HEK293 (cell line): ENCODE measurements at regions not wholly inside any gene's neighbourhood (a gene's known extent, or its start where the extent isn't known, plus 50 kb on each side); places are given as distances from the start of the nearest gene placed in this dataset.

Source experiments
- CTCF ChIA-PET: fragments of 350-600 bp; formaldehyde crosslinking; extraction: SDS; loops from one replicate; lab custom pipeline; 2021; ENCODE audit warnings: antibody characterized with exemption; lab: Yijun Ruan, JAX
- POLR2A ChIA-PET: fragments of 300-600 bp; formaldehyde crosslinking; extraction: SDS; loops from one replicate; lab custom pipeline; 2020; ENCODE audit warnings: antibody characterized with exemption, inconsistent platforms; lab: Yijun Ruan, JAX
- H3K27ac ChIP-seq: fragments of 200-500 bp; sonication (Bioruptor generic); 2 replicates; pipeline ENCODE4 v1.5.1; 2014; ENCODE audit warnings: low read depth, low read length, control low read depth, inconsistent platforms; ENCODE audit errors: extremely low read depth
- H3K36me3 ChIP-seq, 2 experiments: fragments of 200-500 bp in 1 of 2; sonication (Bioruptor generic) in 1 of 2; 1 replicate in 1 of 2; 2 replicates in 1 of 2; pipeline ENCODE4 v1.5.1; 2014 to 2017; ENCODE audit warnings: inconsistent platforms in 2 of 2, low read length in 2 of 2; ENCODE audit not compliant: control insufficient read depth in 2 of 2, insufficient read depth in 1 of 2
- H3K4me1 ChIP-seq: fragments of 200-500 bp; sonication (Bioruptor generic); 2 replicates; pipeline ENCODE4 v1.5.1; 2014; ENCODE audit warnings: mild to moderate bottlenecking, low read length, inconsistent platforms; ENCODE audit not compliant: control insufficient read depth, insufficient read depth
- H3K4me3 ChIP-seq: 2 replicates; pipeline ENCODE4 v1.5.1; 2011; ENCODE audit warnings: low read depth, mild to moderate bottlenecking, control low read depth, low read length, moderate library complexity
- H3K9me3 ChIP-seq: fragments of 200-500 bp; sonication (Bioruptor generic); 2 replicates; pipeline ENCODE4 v1.5.1; 2014; ENCODE audit warnings: low read depth, low read length, inconsistent platforms; ENCODE audit not compliant: control insufficient read depth, insufficient read depth
- BCL11B ChIP-seq: fragments of 450-650 bp; formaldehyde crosslinking; IDR thresholded peaks from 2 replicates; pipeline ENCODE4 v1.5.1; 2016; ENCODE audit warnings: low read depth, missing biosample characterization, missing genetic modification characterization
- CTCF ChIP-seq: fragments of 450-650 bp; formaldehyde crosslinking; IDR thresholded peaks from 2 replicates; pipeline ENCODE4 v1.5.1; 2016; ENCODE audit warnings: missing biosample characterization, missing genetic modification characterization
- FEZF1 ChIP-seq: fragments of 450-650 bp; formaldehyde crosslinking; IDR thresholded peaks from 2 replicates; pipeline ENCODE4 v1.5.1; 2016; ENCODE audit warnings: missing biosample characterization, missing genetic modification characterization
- KLF1 ChIP-seq: fragments of 450-650 bp; formaldehyde crosslinking; IDR thresholded peaks from 2 replicates; pipeline ENCODE4 v1.5.1; 2016; ENCODE audit warnings: missing biosample characterization, missing genetic modification characterization
- PRDM1 ChIP-seq: fragments of 450-650 bp; formaldehyde crosslinking; IDR thresholded peaks from 2 replicates; pipeline ENCODE4; 2016; ENCODE audit warnings: missing biosample characterization, missing genetic modification characterization
- SCRT1 ChIP-seq: fragments of 450-650 bp; formaldehyde crosslinking; IDR thresholded peaks from 2 replicates; pipeline ENCODE4 v1.5.1; 2016; ENCODE audit warnings: missing biosample characterization, missing genetic modification characterization, borderline replicate concordance
- SCRT2 ChIP-seq: fragments of 450-650 bp; formaldehyde crosslinking; IDR thresholded peaks from 2 replicates; pipeline ENCODE4 v1.5.1; 2016; ENCODE audit warnings: missing biosample characterization, missing genetic modification characterization
- ZBTB17 ChIP-seq: fragments of 450-650 bp; formaldehyde crosslinking; IDR thresholded peaks from 2 replicates; pipeline ENCODE4 v1.5.1; 2016; ENCODE audit warnings: missing biosample characterization, missing genetic modification characterization
- ZBTB20 ChIP-seq: fragments of 450-650 bp; formaldehyde crosslinking; IDR thresholded peaks from 2 replicates; pipeline ENCODE4 v1.5.1; 2016; ENCODE audit warnings: missing biosample characterization, missing genetic modification characterization
- ZBTB44 ChIP-seq: fragments of 450-650 bp; IDR thresholded peaks from 2 replicates; pipeline ENCODE4 v1.5.1; 2018; ENCODE audit warnings: missing biosample characterization, mild to moderate bottlenecking, missing genetic modification characterization
- ZIC2 ChIP-seq: fragments of 450-650 bp; formaldehyde crosslinking; IDR thresholded peaks from 2 replicates; pipeline ENCODE4 v1.5.1; 2016; ENCODE audit warnings: missing biosample characterization, missing genetic modification characterization
- ZNF114 ChIP-seq: fragments of 450-650 bp; formaldehyde crosslinking; IDR thresholded peaks from 2 replicates; pipeline ENCODE4 v1.5.0; 2017; ENCODE audit warnings: missing biosample characterization, missing genetic modification characterization
- ZNF132 ChIP-seq: fragments of 450-650 bp; formaldehyde crosslinking; IDR thresholded peaks from 2 replicates; pipeline ENCODE4 v1.5.1; 2017; ENCODE audit warnings: missing biosample characterization, missing genetic modification characterization, borderline replicate concordance
- ZNF16 ChIP-seq: fragments of 450-650 bp; formaldehyde crosslinking; IDR thresholded peaks from 2 replicates; pipeline ENCODE4 v1.5.1; 2016; ENCODE audit warnings: low read depth, missing biosample characterization, missing genetic modification characterization
- ZNF2 ChIP-seq: fragments of 450-650 bp; formaldehyde crosslinking; IDR thresholded peaks from 2 replicates; pipeline ENCODE4 v1.5.1; 2016; ENCODE audit warnings: missing biosample characterization, missing genetic modification characterization
- ZNF266 ChIP-seq: fragments of 450-650 bp; formaldehyde crosslinking; IDR thresholded peaks from 2 replicates; pipeline ENCODE4 v1.5.1; 2016; ENCODE audit warnings: missing biosample characterization, missing genetic modification characterization, low read depth
- ZNF292 ChIP-seq: fragments of 450-650 bp; formaldehyde crosslinking; IDR thresholded peaks from 2 replicates; pipeline ENCODE4 v1.5.1; 2016; ENCODE audit warnings: low read depth, missing biosample characterization, missing genetic modification characterization, borderline replicate concordance
- ZNF510 ChIP-seq: fragments of 450-650 bp; formaldehyde crosslinking; IDR thresholded peaks from 2 replicates; pipeline ENCODE4 v1.5.1; 2018; ENCODE audit warnings: mild to moderate bottlenecking, missing genetic modification characterization, missing biosample characterization; ENCODE audit not compliant: insufficient replicate concordance
- ZNF654 ChIP-seq: fragments of 450-650 bp; formaldehyde crosslinking; IDR thresholded peaks from 2 replicates; pipeline ENCODE4 v1.5.1; 2016; ENCODE audit warnings: low read depth, missing biosample characterization, missing genetic modification characterization
- ZNF670 ChIP-seq: fragments of 450-650 bp; formaldehyde crosslinking; IDR thresholded peaks from 2 replicates; pipeline ENCODE4 v1.5.1; 2016; ENCODE audit warnings: missing biosample characterization, missing genetic modification characterization, low read depth
- ZNF747 ChIP-seq: fragments of 450-650 bp; formaldehyde crosslinking; IDR thresholded peaks from 2 replicates; pipeline ENCODE4 v1.5.1; 2016; ENCODE audit warnings: missing biosample characterization, missing genetic modification characterization
- ZSCAN30 ChIP-seq: fragments of 450-650 bp; IDR thresholded peaks from 2 replicates; pipeline ENCODE4 v1.5.1; 2018; ENCODE audit warnings: missing biosample characterization, mild to moderate bottlenecking, missing genetic modification characterization, moderate library complexity
- TF ChIP-seq, protein P1 (sequence below): fragments of 450-650 bp; formaldehyde crosslinking; IDR thresholded peaks from 2 replicates; pipeline ENCODE4 v1.5.1; 2016; ENCODE audit warnings: missing biosample characterization, missing genetic modification characterization, borderline replicate concordance

- H3K36me3 ChIP-seq, result no peaks in the 10 kb centered on the region
- TF ChIP-seq ZNF114 (tag by site-specific recombination) (no peak), ZNF292 (tag by site-specific recombination) (no peak), ZBTB44 (tag by site-specific recombination) (no peak), ZNF747 (tag by site-specific recombination) (no peak), ZNF16 (tag by site-specific recombination) (no peak), ZNF510 (tag by site-specific recombination) (no peak), ZNF2 (no peak)
- TF ChIP-seq, all 188 proteins: peak for 0
- ChIA-PET CTCF (no interaction called here), POLR2A (no interaction called here)
- Histone ChIP-seq H3K4me1 (no peaks in the 10 kb centered on the region), H3K9me3 (no peaks in the 10 kb centered on the region), H3K4me3 (no peak overlapping the region), H3K27ac (no peak overlapping the region)
Observed at GRCh38 chr20:56968376-56969048, 297.9 kb downstream of the BMP7 start.

DNA sequence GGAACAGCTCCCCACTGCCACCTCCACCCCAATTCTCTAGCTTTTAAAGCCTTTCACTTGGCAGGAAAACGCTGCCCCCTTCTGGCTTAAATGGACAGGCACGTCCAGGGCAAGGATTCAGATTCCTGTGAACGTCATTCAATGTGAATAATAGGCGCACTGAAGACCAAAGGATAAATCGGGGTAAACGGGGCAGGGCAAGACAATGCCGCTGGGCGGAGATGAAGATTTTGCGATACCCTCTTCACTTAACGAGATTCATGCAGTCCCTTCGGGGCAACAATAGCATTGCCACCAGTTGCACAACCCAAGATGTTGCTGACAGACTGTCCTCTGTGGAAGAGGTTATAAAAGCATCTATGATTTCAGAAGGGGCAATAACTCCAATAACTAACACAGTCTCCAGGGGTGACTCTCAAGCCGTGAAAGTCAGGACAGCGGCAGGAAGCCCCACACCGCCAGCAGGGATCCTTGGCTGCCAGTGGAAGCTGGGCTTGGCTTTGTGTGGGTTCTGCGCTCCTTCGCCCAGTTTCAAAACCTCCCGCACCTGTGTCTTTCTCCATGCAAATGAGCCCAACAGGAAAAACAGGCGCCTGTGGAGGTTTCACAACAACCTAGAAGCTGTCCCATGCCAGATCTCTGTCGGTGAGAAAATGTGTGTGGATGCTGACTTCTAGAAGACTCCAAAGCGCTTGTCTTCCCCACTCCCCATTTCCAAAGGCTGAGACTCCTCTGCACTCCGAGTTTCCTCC, 291.8 kb downstream of the BMP7 start:
- POLR2A ChIA-PET, result interaction anchor here (0.7 kb wide), 1 partner anchor 424 kb away, joined by 3 read pairs; no protein-coding TSS in a partner anchor
- H3K4me3 ChIP-seq, result no peak overlapping the region
- H3K9me3 ChIP-seq, result no peaks in the 10 kb centered on the region
- no peak overlapping the region for H3K27ac ChIP-seq
- H3K4me1 ChIP-seq, result no peaks in the 10 kb centered on the region
- H3K36me3 ChIP-seq, result no peaks in the 10 kb centered on the region
- CTCF ChIA-PET, result interaction anchor here (0.6 to 2.6 kb wide), 24 partner anchors 8 to 777 kb away, joined by 3 to 18 read pairs (median 3); no protein-coding TSS in a partner anchor
- TF ChIP-seq SCRT1, result peak; percentile 90
- TF ChIP-seq ZNF654, result peak; percentile 91
- TF ChIP-seq CTCF (tag by site-specific recombination), result peak; percentile 71
- no peak for TF ChIP-seq FEZF1
- peak; percentile 97 for TF ChIP-seq SCRT2 (tag by site-specific recombination)
- TF ChIP-seq ZNF2, result 0 out of 2 replicates have a peak, but pooled peaks have one; percentile 41
- no peak for TF ChIP-seq ZSCAN30 (tag by site-specific recombination)
- TF ChIP-seq PRDM1 (tag by site-specific recombination), result 0 out of 2 replicates have a peak, but pooled peaks have one; percentile 10
- peak; percentile 78 for TF ChIP-seq ZBTB20 (tag by site-specific recombination)
- TF ChIP-seq ZBTB17 (tag by site-specific recombination), result peak; percentile 64; the same call in 1 of the 2 replicates
- TF ChIP-seq, all 188 proteins: peak for 8

GRCh38 chr20:56975838-56976237, 290.6 kb downstream of the BMP7 start:
- ChIA-PET POLR2A (no interaction called here), CTCF (interaction anchor here (0.7 to 2.6 kb wide), 3 partner anchors 10 to 425 kb away, joined by 3 to 15 read pairs (median 4); no protein-coding TSS in a partner anchor)
- Histone ChIP-seq H3K4me3 (no peak overlapping the region), H3K9me3 (no peaks in the 10 kb centered on the region), H3K36me3 (no peaks in the 10 kb centered on the region), H3K4me1 (no peaks in the 10 kb centered on the region), H3K27ac (no peak overlapping the region)
- TF ChIP-seq ZIC2 (tag by site-specific recombination) (no peak), ZNF670 (no peak), BCL11B (no peak), KLF1 (tag by site-specific recombination) (no peak), ZNF132 (tag by site-specific recombination) (no peak), ZNF266 (tag by site-specific recombination) (no peak)
- TF ChIP-seq, protein P1, sequence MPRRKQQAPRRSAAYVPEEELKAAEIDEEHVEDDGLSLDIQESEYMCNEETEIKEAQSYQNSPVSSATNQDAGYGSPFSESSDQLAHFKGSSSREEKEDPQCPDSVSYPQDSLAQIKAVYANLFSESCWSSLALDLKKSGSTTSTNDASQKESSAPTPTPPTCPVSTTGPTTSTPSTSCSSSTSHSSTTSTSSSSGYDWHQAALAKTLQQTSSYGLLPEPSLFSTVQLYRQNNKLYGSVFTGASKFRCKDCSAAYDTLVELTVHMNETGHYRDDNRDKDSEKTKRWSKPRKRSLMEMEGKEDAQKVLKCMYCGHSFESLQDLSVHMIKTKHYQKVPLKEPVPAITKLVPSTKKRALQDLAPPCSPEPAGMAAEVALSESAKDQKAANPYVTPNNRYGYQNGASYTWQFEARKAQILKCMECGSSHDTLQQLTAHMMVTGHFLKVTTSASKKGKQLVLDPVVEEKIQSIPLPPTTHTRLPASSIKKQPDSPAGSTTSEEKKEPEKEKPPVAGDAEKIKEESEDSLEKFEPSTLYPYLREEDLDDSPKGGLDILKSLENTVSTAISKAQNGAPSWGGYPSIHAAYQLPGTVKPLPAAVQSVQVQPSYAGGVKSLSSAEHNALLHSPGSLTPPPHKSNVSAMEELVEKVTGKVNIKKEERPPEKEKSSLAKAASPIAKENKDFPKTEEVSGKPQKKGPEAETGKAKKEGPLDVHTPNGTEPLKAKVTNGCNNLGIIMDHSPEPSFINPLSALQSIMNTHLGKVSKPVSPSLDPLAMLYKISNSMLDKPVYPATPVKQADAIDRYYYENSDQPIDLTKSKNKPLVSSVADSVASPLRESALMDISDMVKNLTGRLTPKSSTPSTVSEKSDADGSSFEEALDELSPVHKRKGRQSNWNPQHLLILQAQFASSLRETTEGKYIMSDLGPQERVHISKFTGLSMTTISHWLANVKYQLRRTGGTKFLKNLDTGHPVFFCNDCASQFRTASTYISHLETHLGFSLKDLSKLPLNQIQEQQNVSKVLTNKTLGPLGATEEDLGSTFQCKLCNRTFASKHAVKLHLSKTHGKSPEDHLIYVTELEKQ, result no peak
